ENCODE measurements at regions not wholly inside any gene's neighbourhood (a gene's known extent, or its start where the extent isn't known, plus 50 kb on each side); places are given as distances from the start of the nearest gene placed in this dataset.
"Not testable (repeated sequence)": the region's sequence is repeated elsewhere in the genome, so short reads cannot be mapped to it uniquely, and the experiment has no call there.

DNA sequence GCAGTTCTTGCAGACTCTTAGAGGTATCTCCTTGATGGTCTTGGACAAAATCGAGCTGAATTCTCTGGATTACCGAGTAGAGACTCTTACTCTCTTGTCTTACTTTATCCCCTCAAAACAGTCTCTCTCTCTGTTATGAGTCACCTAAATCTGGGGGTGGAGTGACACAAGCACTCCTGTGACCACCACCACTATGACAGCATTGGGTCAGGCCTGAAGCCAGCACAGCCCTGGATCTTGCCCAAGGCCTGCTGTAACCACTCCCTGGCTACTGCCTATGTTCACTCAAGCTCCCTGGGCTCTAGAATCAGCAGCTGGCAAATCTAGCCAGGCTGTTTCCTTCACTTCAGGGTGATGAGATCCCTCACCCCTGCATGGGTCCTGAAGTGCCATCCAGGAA is 662.5 kb downstream of the LUZP2 start:
- DNase-seq (ENCODE audit: low read depth) = no peak

DNA sequence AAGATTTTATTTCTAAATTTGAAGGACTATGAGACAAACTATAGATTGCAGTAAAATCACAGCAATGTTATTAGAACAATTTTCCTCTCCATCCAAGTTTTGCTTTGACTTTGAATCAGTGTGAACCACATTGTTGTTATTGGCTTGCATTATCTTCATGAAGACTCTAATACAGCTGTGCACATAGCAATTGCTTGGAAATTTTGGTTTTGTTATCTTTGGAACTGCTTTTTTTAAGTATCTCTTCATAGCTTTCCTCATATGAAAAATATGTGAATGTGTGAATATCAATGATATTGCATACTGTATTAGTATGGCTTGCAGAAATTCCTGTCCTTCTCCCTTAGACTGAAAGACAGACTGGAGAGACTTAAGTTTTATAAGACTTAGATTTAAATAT is 666.6 kb downstream of the LUZP2 start:
- peak; percentile 8 for DNase-seq (ENCODE audit: low read depth)

DNA sequence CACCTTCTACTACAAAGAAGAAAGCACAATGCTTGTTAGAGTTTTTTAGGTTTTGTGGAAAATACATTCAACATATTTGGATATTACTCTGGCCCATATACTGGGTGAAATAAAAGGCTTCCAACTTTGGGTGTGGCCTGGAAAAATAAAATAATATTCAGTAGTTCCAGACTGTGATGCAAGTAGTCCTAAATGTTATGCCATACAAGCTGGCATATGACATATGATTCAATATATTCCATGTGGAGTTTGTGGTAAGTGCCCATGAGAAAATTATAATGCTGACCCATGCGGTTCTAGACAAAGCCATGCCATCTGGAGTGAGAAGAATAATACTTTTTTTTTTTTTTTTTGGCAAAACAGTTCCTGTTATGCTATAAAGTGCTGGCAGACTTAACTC is 683.3 kb downstream of the LUZP2 start:
- no peak for DNase-seq (ENCODE audit: low read depth)

DNA sequence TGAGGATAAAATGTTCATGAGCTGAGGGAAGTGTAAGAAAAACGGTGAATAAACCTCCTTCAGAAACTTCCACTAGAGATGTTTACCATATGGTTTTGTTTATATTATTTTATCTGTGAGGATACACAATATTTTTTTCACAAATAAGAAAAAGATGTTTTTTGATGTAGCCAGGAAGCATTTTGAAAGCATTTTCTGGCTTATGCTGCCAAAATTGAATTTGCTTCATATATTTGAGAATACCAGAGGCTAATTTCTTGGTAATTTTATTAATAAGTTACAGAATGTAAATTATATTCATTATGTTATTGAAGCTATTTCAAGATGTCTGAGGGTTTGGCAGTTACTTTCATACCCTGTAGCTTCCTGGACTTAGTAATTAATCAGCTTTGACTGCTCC is 686.6 kb downstream of the LUZP2 start:
- DNase-seq (ENCODE audit: low read depth) = no peak

DNA sequence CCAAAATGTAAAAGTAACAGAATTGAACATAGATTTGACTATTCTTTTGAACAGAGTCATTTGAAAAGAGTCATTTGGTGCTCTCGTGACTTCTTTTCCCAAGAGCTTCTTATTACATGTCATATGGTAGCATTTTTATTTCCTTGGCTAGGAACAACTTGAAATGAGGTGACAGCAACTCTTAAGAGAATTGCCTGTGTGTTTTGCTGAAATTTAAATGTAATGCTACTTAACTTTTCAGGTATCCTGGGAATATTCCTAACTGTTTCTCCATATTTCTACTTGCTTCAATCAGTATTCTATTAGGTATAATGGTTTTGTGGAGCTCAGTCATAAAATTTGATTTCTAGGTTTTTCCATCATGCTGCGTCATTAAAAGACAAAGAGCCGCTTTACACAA is 700.7 kb downstream of the LUZP2 start:
- no peak for DNase-seq (ENCODE audit: low read depth)

DNA sequence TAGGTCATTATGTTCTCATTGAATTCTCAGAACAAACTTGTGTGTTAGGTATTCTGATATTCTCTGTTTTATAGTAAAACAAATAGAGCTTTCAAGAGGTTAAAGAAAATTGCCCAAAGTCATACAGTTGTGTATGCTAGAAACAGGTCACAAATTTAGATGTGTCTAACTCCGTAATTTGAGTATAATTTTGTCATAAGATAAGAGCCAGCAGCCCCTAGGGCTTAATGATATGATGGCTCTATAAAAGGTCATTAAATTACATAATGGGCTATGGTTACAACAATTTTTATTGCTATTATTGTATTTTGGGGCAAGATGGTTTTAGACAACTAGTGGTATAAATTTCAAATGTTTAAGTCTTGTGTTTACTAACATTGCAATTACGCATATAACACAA is 701.9 kb downstream of the LUZP2 start:
- DNase-seq (ENCODE audit: low read depth) = no peak

DNA sequence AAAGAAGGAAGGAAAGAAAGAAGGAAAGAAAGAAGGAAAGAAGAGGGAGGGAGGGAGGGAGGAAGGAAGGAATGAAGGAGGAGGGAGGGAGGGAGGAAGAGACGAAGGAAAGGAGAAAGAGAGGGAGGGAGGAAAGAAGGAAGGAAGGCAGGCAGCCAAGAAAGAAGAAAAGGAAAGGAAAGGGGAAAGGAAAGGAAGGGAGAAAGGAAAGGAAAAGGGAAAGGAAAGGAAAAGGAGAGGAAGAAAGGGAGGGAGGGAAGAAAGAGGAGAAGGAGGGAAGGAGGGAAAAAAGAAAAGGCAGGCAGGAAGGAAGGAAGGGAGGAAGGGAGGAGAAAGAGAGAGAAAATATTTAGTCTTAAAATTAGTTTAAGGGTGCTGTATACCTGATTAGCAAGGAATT is 704.1 kb downstream of the LUZP2 start:
- DNase-seq (ENCODE audit: low read depth) = no peak

DNA sequence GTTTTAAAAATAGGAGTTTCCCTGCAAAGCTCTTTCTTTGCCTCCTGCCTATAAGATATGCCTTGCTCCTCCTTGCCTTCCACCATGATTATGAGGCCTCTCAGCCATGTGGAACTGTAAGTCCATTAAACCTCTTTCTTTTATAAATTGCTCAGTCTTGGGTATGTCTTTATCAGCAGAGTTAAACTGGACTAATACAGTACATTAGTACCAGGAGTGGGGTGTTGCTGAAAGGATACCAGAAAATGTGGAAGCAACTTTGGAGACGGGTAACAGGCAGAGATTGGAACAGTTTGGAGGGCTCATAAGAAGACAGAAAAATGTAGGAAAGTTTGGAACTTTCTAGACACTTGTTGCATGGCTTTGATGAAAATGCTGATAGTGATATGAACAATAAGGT is 709.9 kb downstream of the LUZP2 start:
- no peak for DNase-seq (ENCODE audit: low read depth)

DNA sequence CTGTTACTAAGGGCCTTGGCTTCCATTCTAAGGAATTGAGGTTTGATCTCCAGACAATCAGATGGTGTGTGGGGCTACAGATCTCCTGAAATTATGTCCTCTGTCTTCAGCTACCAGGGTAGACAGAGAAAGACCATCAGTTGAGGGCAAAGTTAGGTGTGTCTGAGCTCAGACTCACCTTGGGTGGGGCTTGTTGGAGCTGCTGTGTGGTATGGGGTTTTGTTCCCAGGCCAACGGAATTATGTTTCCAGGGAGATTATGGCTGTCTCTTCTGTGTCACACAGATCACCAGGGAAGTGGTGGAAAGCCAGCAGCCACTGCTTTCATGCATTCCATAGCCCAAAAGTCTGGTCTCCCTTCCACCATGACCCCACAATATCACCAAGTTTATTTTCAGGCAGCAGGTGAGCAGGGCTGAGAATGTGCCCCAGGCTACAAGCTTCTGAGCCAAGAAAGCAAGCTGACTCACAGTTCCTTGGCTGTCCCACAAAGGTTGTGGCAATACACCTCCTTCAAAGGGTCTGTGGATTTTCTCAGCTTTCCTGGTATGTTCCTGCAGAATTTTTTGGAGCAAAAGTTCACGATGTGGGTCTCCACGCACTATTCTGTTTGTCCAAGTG is 714.9 kb downstream of the LUZP2 start:
- DNase-seq (ENCODE audit: low read depth) = no peak

DNA sequence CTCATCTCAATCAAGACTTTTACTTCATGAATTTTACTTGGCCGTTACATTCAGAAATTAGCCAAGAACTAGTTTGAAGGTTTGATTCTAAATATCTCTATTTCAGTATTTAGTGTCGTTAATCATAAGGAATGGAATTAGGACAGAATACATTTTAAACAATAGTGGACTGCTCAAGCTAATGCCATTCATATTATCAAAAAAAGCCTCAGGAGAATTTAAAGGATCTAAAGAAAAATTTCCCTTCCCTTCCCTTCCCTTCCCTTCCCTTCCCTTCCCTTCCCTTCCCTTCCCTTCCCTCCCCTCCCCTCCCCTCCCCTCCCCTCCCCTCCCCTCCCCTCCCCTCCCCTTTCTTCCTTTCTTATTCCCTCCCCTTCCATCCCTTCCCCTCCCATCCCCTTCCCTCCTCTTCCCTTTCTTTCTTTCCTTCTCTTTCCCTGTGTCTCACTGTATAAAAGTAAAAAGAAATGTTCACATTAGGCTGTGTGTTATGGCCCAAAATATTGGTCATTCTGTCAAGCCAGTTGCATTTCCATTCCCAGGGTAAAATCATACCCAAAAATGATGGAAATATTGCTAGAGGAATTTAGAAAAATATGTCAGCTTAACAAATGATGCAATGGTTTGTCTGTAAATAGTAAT is 717.8 kb downstream of the LUZP2 start:
- no peak for DNase-seq (ENCODE audit: low read depth)

DNA sequence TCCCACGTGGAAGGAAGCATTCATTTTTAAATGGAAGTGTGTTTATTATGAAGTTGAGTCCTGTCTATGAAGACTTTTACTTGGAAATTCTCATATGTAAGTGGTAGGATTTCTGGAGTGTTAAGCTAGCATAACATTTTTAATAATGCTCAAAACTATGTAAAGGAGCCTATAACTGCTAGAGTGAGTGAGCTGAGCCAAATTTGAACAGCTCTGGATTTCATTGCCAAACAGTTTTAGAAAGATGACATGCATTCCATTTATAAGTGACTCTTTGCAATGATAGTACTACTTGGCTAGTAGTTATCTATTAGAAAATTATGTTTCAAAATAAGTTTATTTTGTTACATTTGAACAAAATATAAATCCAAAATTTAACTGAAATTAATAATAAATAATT is 721.2 kb downstream of the LUZP2 start:
- no peak for DNase-seq (ENCODE audit: low read depth)

DNA sequence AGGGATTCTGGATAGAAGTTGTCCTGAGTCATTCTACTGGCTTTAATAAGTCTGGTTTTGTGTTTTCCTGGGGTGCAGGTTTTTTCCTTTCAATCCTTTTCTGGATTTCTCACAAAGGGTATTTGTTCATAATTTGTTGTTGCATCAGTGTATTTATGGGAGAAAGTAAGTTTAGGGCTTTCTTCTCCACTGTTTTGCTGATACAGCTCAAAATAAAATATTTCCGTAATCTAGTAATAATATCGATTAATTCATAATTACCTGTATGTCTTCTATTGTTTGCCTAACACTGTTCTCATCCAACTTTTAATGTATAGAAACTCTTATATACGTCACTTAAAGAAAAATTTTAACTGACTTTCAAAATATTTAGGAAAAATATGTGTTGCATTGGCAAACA is 728.2 kb downstream of the LUZP2 start:
- no peak for DNase-seq (ENCODE audit: low read depth)

DNA sequence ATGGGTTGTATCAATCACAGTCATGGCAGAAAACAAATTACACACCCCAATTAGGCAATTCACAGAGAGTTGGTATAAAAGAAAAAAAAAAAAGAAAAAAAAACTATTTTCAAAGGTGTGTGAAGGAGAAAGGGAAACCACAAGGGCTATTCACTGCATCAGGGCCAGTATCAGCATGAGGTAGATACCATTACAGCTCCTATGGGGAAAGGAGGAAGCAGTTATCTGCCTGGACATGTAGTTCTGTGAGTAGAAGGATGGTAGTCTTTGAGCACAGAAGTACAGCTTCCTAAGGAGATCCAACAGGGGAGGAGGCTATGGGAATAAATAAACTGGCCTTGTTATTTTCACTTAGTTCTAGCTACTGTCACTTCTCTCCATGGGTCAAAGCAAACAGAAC is 746.1 kb downstream of the LUZP2 start:
- DNase-seq (ENCODE audit: low read depth) = no peak

DNA sequence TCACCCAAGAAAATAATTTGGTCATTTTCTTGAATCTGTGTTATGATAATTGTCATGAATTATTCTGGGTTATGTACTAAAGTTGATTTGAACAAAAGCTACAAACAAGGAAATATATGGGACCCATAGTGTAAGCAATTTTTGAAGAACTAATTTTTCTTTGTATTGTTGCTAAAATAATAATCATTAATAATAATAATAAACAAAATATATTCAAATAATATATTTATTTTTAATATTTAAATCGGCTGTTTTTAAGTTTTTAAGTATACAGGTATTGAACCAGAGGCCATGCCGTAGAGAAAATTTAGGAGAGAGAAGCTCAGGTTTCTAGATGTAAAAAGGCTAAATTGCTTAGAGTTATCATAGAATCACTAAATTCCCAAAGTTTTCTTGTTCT is 747.3 kb downstream of the LUZP2 start:
- no peak for DNase-seq (ENCODE audit: low read depth)

DNA sequence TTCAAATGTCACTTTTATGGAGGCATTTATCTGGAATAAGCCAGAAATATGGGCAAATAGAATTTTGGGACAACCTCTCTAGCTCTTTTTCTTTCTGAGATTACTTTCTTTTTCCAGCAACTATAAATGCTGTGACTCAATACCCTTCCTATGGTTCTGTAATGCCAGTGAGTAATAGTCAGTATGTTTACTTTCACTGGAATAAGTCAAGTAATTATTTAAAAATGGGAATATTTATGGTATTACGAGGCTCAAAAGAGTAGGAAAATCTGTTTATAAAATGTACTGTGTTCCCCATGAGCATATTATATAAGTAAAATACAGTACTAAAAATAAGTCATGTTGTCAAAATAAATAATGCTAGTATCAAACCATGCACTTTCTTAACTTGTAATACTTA is 750.5 kb downstream of the LUZP2 start:
- no peak for DNase-seq (ENCODE audit: low read depth)

DNA sequence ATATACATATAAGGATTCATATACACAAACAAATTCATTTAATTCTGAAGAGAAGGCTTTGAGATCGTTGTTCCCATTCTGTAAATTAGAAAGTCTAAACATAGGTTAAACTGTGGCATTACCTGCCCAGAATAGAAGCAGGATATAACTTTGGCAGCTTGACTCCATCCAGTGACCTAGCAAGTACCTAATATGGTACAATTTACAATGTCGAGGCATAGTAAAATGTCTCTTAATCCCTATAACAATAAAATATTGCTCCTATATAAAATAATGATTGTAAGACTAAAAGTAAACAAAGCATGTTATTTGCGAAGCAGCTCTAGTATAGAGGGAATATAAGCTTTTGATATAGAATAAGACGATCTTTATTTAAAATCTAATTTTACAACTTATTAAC is 756.0 kb downstream of the LUZP2 start:
- no peak for DNase-seq (ENCODE audit: low read depth)

DNA sequence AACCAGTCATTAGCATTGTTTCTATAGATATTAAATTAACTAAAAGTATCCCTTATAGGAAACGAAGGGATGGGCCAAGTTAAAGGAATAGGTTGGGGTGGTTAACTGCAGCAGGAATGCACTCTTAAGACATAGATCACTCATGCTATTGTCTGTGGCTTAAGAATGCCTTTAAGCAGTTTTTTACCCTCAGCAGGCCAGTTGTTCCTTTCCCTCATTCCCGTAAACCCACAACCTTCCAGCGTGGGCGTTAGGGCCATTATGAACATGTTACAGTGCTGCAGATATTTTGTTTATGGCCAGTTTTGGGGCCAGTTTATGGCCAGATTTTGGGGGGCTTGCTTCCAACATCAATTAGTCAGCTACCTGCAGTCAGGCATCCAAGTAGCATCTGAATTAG is 767.0 kb downstream of the LUZP2 start:
- not testable (repeated sequence) for DNase-seq (ENCODE audit: low read depth)

DNA sequence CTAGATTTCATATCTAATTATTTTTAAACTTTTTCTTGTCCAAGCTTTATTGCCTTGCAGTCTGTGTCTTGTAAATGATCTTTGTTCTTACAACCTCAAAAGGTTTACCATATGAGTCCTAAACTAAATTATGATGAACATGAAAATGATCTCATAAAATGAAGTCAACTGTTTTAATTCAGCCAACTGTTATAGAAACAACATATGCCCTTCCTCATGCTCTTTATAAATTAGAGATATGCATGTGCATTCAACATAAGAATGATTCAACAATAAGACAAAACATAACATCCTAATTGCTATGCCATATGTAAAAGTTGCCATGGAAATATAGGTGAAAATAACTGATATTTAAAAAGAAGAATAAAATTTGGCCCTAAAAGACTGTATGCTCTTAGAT is 774.4 kb downstream of the LUZP2 start:
- no peak for DNase-seq (ENCODE audit: low read depth)

DNA sequence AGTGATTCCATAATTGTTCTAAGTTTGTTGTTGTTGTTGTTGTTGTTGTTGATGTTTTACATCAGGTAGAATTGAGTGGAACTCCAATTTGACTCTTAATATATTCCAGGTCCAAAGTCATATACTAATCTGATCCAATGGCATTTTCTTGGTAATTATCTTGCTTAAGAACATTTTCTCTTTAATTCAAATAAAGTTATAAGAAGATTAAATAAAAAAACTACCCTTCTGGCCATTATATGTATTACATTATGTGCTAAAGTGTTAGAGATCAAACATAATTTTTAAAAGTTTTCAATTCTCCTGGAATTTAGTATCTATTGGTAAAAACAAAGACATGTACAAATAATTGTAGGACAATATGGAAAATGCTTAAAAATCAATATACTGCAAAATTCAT is 775.4 kb downstream of the LUZP2 start:
- DNase-seq (ENCODE audit: low read depth) = no peak

DNA sequence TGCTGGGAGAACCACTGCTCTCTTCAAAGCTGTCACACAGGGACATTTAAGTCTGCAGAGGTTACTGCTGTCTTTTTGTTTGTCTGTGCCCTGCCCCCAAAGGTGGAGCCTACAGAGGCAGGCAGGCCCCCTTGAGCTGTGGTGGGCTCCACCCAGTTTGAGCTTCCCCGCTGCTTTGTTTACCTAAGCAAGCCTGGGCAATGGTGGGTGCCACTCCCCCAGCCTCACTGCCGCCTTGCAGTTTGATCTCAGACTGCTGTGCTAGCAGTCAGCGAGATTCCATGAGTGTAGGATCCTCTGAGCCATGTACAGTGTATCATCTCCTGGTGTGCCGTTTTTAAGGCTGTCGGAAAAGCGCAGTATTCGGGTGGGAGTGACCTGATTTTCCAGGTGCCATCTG is 784.0 kb downstream of the LUZP2 start:
- not testable (repeated sequence) for DNase-seq (ENCODE audit: low read depth)

DNA sequence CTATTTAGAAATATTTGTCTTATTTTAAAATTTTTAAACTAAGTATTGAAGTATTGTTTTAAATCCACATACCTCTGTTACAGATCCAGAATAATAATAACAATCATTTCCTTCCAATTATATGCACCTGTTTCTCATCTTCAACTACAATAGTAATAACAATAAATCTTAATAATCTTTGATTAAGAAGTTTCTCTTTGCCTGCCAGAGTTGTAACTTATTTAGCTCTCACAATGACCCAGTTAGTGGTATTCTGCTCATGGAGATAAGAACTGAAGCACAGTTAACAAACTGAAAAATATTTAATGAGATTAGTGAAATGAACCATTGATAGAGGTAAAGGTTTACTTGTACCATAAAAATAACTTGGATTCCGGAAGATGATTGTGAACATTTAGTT is 796.3 kb downstream of the LUZP2 start:
- no peak for DNase-seq (ENCODE audit: low read depth)

DNA sequence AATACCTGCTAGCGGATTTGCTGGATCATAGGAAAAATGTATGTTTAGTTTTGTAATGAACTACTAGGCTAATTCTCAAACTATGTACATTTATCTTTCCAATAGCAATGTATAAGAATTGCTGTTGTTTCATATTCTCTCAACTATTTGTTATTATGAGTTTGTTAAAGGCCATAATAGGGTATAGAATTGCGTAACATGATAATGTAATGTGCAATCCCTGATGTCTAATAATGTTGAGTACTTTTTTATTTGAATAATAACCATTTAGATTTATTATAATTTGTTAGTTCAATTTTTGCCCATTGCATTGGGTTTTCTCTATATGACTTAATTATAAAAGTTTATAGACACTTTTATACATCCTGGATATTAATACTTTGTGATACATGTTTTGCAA is 801.6 kb downstream of the LUZP2 start:
- no peak for DNase-seq (ENCODE audit: low read depth)

DNA sequence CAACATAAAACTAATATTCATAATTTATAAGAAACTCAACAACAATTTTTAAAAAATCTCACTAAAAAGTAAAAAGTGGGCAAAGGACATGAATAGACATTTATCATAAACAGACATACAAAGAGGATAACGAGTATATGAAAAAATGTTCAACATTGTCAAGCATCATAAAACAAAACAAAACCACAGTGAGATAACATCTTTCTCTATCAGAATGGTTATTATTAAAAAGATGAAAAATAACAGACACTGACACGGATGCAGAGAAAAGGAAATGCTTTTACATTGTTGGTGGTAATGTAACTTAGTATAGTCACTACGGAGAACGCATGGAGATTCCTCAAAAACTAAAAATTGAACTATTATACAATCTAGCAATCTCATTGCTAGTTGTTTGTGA is 813.0 kb downstream of the LUZP2 start:
- no peak for DNase-seq (ENCODE audit: low read depth)

DNA sequence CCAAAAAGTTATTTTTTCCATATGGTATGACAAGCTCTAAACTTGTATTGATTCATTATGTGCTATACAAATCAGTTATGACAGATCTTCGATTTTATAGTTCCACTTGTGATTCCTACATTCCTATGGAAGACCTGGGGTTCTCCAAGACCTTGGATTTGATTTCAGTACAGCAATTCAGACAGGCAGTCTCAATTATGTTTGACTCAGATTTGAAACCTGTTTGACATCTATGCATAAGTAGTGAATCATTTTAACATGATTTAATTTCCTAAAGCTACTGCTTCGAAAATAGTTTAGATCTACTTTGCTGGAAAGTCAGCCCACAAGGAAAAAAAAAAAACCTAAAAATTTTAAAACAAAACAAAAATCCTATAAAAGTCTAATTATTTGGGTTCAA is 820.4 kb downstream of the LUZP2 start:
- no peak for DNase-seq (ENCODE audit: low read depth)

DNA sequence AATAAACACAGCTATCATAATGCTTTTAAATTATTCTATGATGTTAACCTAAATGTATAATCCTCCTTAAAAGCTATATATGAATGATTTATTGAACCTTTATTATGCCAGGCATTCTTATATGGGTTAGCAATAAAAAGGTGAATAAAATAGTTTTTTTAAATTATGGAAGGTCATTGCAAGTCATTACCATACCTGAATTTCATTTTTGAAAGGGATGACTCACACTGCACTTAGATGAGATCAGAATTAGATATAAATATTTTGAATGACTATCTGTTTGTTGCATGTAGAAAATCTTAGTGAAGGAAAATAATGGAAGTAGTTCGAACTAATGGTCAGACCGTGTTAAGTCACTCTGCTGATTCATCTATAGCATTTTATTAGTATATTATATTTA is 822.3 kb downstream of the LUZP2 start:
- DNase-seq (ENCODE audit: low read depth) = no peak

Data from iris pigment epithelial cell (primary cell).